HG02884 (cell line): ENCODE measurements at regions not wholly inside any gene's neighbourhood (a gene's known extent, or its start where the extent isn't known, plus 50 kb on each side); places are given as distances from the start of the nearest gene placed in this dataset.

ENCODE experiments used
- ATAC-seq: cut with Tn5 transposase; IDR thresholded peaks from one replicate; pipeline ENCODE4 v1.9.1; 2021; ENCODE audit warnings: mild to moderate bottlenecking, moderate library complexity; ENCODE audit not compliant: unreplicated experiment

- ATAC-seq = no peak
Measured at GRCh38 chr2:120473522-120474271, 127.8 kb downstream of the INHBB start.

- no peak for ATAC-seq
Measured at GRCh38 chr2:120474486-120474885, 128.6 kb downstream of the INHBB start.

- ATAC-seq = no peak
Measured at GRCh38 chr2:120476141-120476540, 130.2 kb downstream of the INHBB start.

- ATAC-seq = no peak
Measured at GRCh38 chr2:120477198-120477597, 131.3 kb downstream of the INHBB start.

- no peak for ATAC-seq
Measured at GRCh38 chr2:120477831-120478481, 132.0 kb downstream of the INHBB start.

- ATAC-seq = no peak
Measured at GRCh38 chr2:120480346-120480902, 134.5 kb downstream of the INHBB start.

- no peak for ATAC-seq
Measured at GRCh38 chr2:120480903-120481445, 135.0 kb downstream of the INHBB start.

- no peak for ATAC-seq
Measured at GRCh38 chr2:120481446-120482194, 135.7 kb downstream of the INHBB start.

GRCh38 chr2:120482334-120482733 is 136.4 kb downstream of the INHBB start:
- ATAC-seq = no peak

- ATAC-seq = no peak
Measured at GRCh38 chr2:120483355-120483754, 137.4 kb downstream of the INHBB start.

- no peak for ATAC-seq
Measured at GRCh38 chr2:120485096-120485495, 139.2 kb downstream of the INHBB start.

- ATAC-seq = no peak
Measured at GRCh38 chr2:120486441-120486840, 140.5 kb downstream of the INHBB start.

GRCh38 chr2:120486946-120487345 is 141.0 kb downstream of the INHBB start:
- no peak for ATAC-seq

- ATAC-seq = no peak
Measured at GRCh38 chr2:120488531-120488930, 142.6 kb downstream of the INHBB start.

GRCh38 chr2:120489023-120489422 is 143.1 kb downstream of the INHBB start:
- no peak for ATAC-seq

GRCh38 chr2:120490091-120490798 is 144.3 kb downstream of the INHBB start:
- no peak for ATAC-seq

GRCh38 chr2:120491111-120491625 is 145.2 kb downstream of the INHBB start:
- ATAC-seq = no peak

- ATAC-seq = no peak
Measured at GRCh38 chr2:120493231-120493630, 147.3 kb downstream of the INHBB start.

- no peak for ATAC-seq
Measured at GRCh38 chr2:120494446-120494845, 148.5 kb downstream of the INHBB start.

- ATAC-seq = no peak
Measured at GRCh38 chr2:120495586-120495985, 149.7 kb downstream of the INHBB start.
